ENCODE measurements at regions not wholly inside any gene's neighbourhood (a gene's known extent, or its start where the extent isn't known, plus 50 kb on each side); places are given as distances from the start of the nearest gene placed in this dataset.

- H3K4ac ChIP-seq (replicated peaks; ENCODE audit: insufficient read length, low read depth, low read length), result no peak overlapping the region
- DNase-seq (ENCODE audit: low read depth in 1 of 2, low spot score in 2 of 2), result no peak
- H3K27me3 ChIP-seq (replicated peaks in 1 of 4; ENCODE audit: control insufficient read depth in 3 of 4, extremely low read depth in 1 of 4, insufficient read depth in 3 of 4, low read length in 3 of 4), result no peaks in the 10 kb centered on the region
- no peak overlapping the region for H2BK120ac ChIP-seq (replicated peaks; ENCODE audit: low read depth, low read length)
- POLR2A ChIA-PET (ENCODE audit: partially characterized antibody), result no interaction called here
- H3K79me1 ChIP-seq (ENCODE audit: low read depth, low read length), result no peaks in the 10 kb centered on the region
- H2BK5ac ChIP-seq (ENCODE audit: low read depth, low read length), result no peak overlapping the region
- no peak for FAIRE-seq
- H2BK20ac ChIP-seq (ENCODE audit: low read length), result no peak overlapping the region
- no peak overlapping the region for H2AK5ac ChIP-seq (ENCODE audit: low read depth, low read length)
- H2AFZ ChIP-seq (ENCODE audit: low read length), result no peak overlapping the region
- no peaks in the 10 kb centered on the region; a peak in 1 of 8 replicates for H3K36me3 ChIP-seq (ENCODE audit: control insufficient read depth in 2 of 4, insufficient read depth in 4 of 4, low read length in 3 of 4)
- no peak overlapping the region for H4K5ac ChIP-seq (ENCODE audit: insufficient read length, low read depth, low read length)
- H3K14ac ChIP-seq (ENCODE audit: insufficient read length), result no peak overlapping the region
- no peak overlapping the region for H2BK12ac ChIP-seq (ENCODE audit: low read depth, low read length)
- H3K23me2 ChIP-seq (ENCODE audit: low read depth, low read length), result no peaks in the 10 kb centered on the region
- H3K4me1 ChIP-seq (replicated peaks in 1 of 4; ENCODE audit: control insufficient read depth in 3 of 4, insufficient read depth in 4 of 4, low read length in 3 of 4), result peaks cover 0 to 7% (median under 1%) of the 10 kb centered on the region in 4 experiments; a peak in 1 of 7 replicates
- H3K79me2 ChIP-seq (ENCODE audit: control insufficient read depth in 1 of 2, insufficient read depth in 2 of 2, low read length in 2 of 2), result no peaks in the 10 kb centered on the region
- H3K27ac ChIP-seq (ENCODE audit: low read depth, low read length), result no peak overlapping the region
- no peaks in the 10 kb centered on the region for H3K9me3 ChIP-seq (ENCODE audit: insufficient read depth in 2 of 2, low read depth in 1 of 2, low read length in 1 of 2)
- no peak overlapping the region for H3K4me3 ChIP-seq (ENCODE audit: extremely low read depth in 1 of 4, insufficient read depth in 2 of 4, low read depth in 3 of 4, low read length in 4 of 4)
- H4K8ac ChIP-seq (ENCODE audit: extremely low read depth, insufficient read depth, low read length), result no peak overlapping the region
- no peak overlapping the region for H3K56ac ChIP-seq (replicated peaks; ENCODE audit: insufficient read length, low read depth, low read length)
- CTCF ChIA-PET (ENCODE audit: partially characterized antibody), result no interaction called here
- no peak overlapping the region for H2BK15ac ChIP-seq (ENCODE audit: low read length)
- no peak overlapping the region for H3K9ac ChIP-seq (replicated peaks in 1 of 4; ENCODE audit: extremely low read depth in 1 of 4, low read depth in 3 of 4, low read length in 3 of 4)
- no peak overlapping the region for H3K23ac ChIP-seq (ENCODE audit: insufficient read length)
- H3K4me2 ChIP-seq (ENCODE audit: insufficient read depth in 1 of 2, low read depth in 2 of 2, low read length in 2 of 2), result no peak overlapping the region
- H4K20me1 ChIP-seq (replicated peaks in 1 of 2; ENCODE audit: control insufficient read depth in 1 of 2, insufficient read depth in 2 of 2, low read length in 2 of 2), result no peaks in the 10 kb centered on the region
- no peak overlapping the region for H3K18ac ChIP-seq (ENCODE audit: extremely low read depth, low read length)
- H4K91ac ChIP-seq (replicated peaks; ENCODE audit: insufficient read length, low read length), result no peak overlapping the region
- TF ChIP-seq JUN (IDR thresholded peaks at IDR 0.05; ENCODE audit: low read depth, low read length), result no peak
- TF ChIP-seq POLR2A (IDR thresholded peaks at IDR 0.05; ENCODE audit: control extremely low read depth in 1 of 2, low read depth in 2 of 2, low read length in 2 of 2), result no peak
- TF ChIP-seq RNF2 (IDR thresholded peaks at IDR 0.05; ENCODE audit: borderline replicate concordance, low read depth, low read length, missing control alignments, poor library complexity, severe bottlenecking), result no peak
- no peak for TF ChIP-seq SIX5 (IDR thresholded peaks at IDR 0.05; ENCODE audit: low read depth, low read length)
- no peak for TF ChIP-seq KDM5A (IDR thresholded peaks at IDR 0.05; ENCODE audit: low read length)
- TF ChIP-seq USF2 (IDR thresholded peaks at IDR 0.05; ENCODE audit: low read length), result no peak
- TF ChIP-seq PHF8 (conservative IDR thresholded peaks at IDR 0.05; ENCODE audit: low read depth, low read length), result no peak
- TF ChIP-seq NANOG (IDR thresholded peaks at IDR 0.05; ENCODE audit: insufficient read depth, low read depth, low read length, poor library complexity, severe bottlenecking), result no peak
- TF ChIP-seq MAFK (IDR thresholded peaks at IDR 0.05; ENCODE audit: low read depth, low read length), result no peak
These were observed 209.6 kb upstream of the CDH10 start for GRCh38 chr5:24854350-24854749.

Measured in H1 (cell line).